ENCODE measurements at regions not wholly inside any gene's neighbourhood (a gene's known extent, or its start where the extent isn't known, plus 50 kb on each side); places are given as distances from the start of the nearest gene placed in this dataset.

- DNase-seq (ENCODE audit: low spot score) (no peak), ATAC-seq (ENCODE audit: insufficient number of reproducible peaks, low FRiP score, low read depth) (no peak)
- H3K27ac ChIP-seq: no peak overlapping the region
- H3K9me3 ChIP-seq: no peaks in the 10 kb centered on the region
- no peaks in the 10 kb centered on the region for H3K4me1 ChIP-seq (ENCODE audit: control insufficient read depth in 1 of 2, low read depth in 2 of 2)
- H3K36me3 ChIP-seq: no peaks in the 10 kb centered on the region
- H3K27me3 ChIP-seq (replicated peaks; ENCODE audit: insufficient read depth): no peaks in the 10 kb centered on the region
- TF ChIP-seq CTCF (IDR thresholded peaks at IDR 0.05): no peak
- H3K4me3 ChIP-seq: no peak overlapping the region
Observed at GRCh38 chr21:27646691-27647090, 679.8 kb upstream of the ADAMTS5 start.

GRCh38 chr21:27646056-27646455 is 679.2 kb upstream of the ADAMTS5 start:
- Histone ChIP-seq H3K4me1 (ENCODE audit: control insufficient read depth in 1 of 2, low read depth in 2 of 2) (no peaks in the 10 kb centered on the region), H3K4me3 (no peak overlapping the region), H3K9me3 (no peaks in the 10 kb centered on the region), H3K36me3 (no peaks in the 10 kb centered on the region), H3K27ac (no peak overlapping the region), H3K27me3 (replicated peaks; ENCODE audit: insufficient read depth) (no peaks in the 10 kb centered on the region)
- no peak for TF ChIP-seq CTCF (IDR thresholded peaks at IDR 0.05)
- no peak for ATAC-seq (ENCODE audit: insufficient number of reproducible peaks, low FRiP score, low read depth)
- DNase-seq (ENCODE audit: low spot score): no peak

GRCh38 chr21:27645285-27645684 is 678.4 kb upstream of the ADAMTS5 start:
- no peak overlapping the region for H3K27ac ChIP-seq
- DNase-seq (ENCODE audit: low spot score) (no peak), ATAC-seq (ENCODE audit: insufficient number of reproducible peaks, low FRiP score, low read depth) (no peak)
- no peaks in the 10 kb centered on the region for H3K9me3 ChIP-seq
- no peak overlapping the region for H3K4me3 ChIP-seq
- no peak for TF ChIP-seq CTCF (IDR thresholded peaks at IDR 0.05)
- H3K4me1 ChIP-seq (ENCODE audit: control insufficient read depth in 1 of 2, low read depth in 2 of 2): no peaks in the 10 kb centered on the region
- no peaks in the 10 kb centered on the region for H3K36me3 ChIP-seq
- H3K27me3 ChIP-seq (replicated peaks; ENCODE audit: insufficient read depth): no peaks in the 10 kb centered on the region

- Histone ChIP-seq H3K36me3 (no peaks in the 10 kb centered on the region), H3K27me3 (replicated peaks; ENCODE audit: insufficient read depth) (no peaks in the 10 kb centered on the region), H3K4me3 (no peak overlapping the region), H3K4me1 (ENCODE audit: control insufficient read depth in 1 of 2, low read depth in 2 of 2) (no peaks in the 10 kb centered on the region), H3K27ac (no peak overlapping the region), H3K9me3 (no peaks in the 10 kb centered on the region)
- DNase-seq (ENCODE audit: low spot score) (no peak), ATAC-seq (ENCODE audit: insufficient number of reproducible peaks, low FRiP score, low read depth) (no peak)
- TF ChIP-seq CTCF (IDR thresholded peaks at IDR 0.05): no peak
Observed at GRCh38 chr21:27643326-27643725, 676.4 kb upstream of the ADAMTS5 start.

- no peak for ATAC-seq (ENCODE audit: insufficient number of reproducible peaks, low FRiP score, low read depth)
- H3K36me3 ChIP-seq: no peaks in the 10 kb centered on the region
- no peaks in the 10 kb centered on the region for H3K27me3 ChIP-seq (replicated peaks; ENCODE audit: insufficient read depth)
- H3K9me3 ChIP-seq: no peaks in the 10 kb centered on the region
- no peaks in the 10 kb centered on the region for H3K4me1 ChIP-seq (ENCODE audit: control insufficient read depth in 1 of 2, low read depth in 2 of 2)
- DNase-seq (ENCODE audit: low spot score): no peak
- TF ChIP-seq CTCF (IDR thresholded peaks at IDR 0.05): no peak
- H3K4me3 ChIP-seq: no peak overlapping the region
- H3K27ac ChIP-seq: no peak overlapping the region
Observed at GRCh38 chr21:27639286-27639685, 672.4 kb upstream of the ADAMTS5 start.

Data from thoracic aorta (tissue), 2 donors.